ENCODE measurements at regions not wholly inside any gene's neighbourhood (a gene's known extent, or its start where the extent isn't known, plus 50 kb on each side); places are given as distances from the start of the nearest gene placed in this dataset.

DNA sequence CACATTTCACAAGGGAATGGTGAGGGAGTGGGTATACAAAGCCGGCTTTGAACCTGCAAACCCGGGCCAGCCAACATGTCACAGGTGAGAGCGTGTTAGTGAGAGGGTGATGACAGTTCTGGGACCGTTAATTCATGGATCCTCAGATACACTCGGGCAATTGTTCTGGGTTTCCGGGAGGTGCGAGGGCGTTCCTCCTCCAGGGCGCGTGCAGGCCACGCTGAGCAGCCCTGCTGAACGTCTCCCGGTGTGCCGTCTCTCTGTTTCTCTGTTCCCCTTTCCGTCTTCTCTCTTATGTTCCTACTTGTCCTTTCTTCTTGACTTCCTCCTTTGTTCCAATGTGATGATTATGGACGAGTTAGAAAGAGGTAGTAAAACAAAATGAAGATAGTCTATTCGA lies 130.0 kb upstream of the GMDS start:
- intact Hi-C loops (cut with micrococcal nuclease): no loop called here
- CTCF ChIA-PET: no interaction called here
- no peaks in the 10 kb centered on the region for H3K9me3 Mint-ChIP-seq
- H3K27me3 Mint-ChIP-seq: no peaks in the 10 kb centered on the region
- DNase-seq (no peak), ATAC-seq (no peak)
- no peak overlapping the region for H3K27ac Mint-ChIP-seq
- POLR2A ChIA-PET: no interaction called here
- TF ChIP-seq, protein P1, sequence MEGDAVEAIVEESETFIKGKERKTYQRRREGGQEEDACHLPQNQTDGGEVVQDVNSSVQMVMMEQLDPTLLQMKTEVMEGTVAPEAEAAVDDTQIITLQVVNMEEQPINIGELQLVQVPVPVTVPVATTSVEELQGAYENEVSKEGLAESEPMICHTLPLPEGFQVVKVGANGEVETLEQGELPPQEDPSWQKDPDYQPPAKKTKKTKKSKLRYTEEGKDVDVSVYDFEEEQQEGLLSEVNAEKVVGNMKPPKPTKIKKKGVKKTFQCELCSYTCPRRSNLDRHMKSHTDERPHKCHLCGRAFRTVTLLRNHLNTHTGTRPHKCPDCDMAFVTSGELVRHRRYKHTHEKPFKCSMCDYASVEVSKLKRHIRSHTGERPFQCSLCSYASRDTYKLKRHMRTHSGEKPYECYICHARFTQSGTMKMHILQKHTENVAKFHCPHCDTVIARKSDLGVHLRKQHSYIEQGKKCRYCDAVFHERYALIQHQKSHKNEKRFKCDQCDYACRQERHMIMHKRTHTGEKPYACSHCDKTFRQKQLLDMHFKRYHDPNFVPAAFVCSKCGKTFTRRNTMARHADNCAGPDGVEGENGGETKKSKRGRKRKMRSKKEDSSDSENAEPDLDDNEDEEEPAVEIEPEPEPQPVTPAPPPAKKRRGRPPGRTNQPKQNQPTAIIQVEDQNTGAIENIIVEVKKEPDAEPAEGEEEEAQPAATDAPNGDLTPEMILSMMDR (IDR thresholded peaks at IDR 0.05): no peak
- no peaks in the 10 kb centered on the region for H3K36me3 Mint-ChIP-seq (ENCODE audit: low read depth)
- no peak overlapping the region for H3K4me3 Mint-ChIP-seq
- no peaks in the 10 kb centered on the region for H3K4me1 Mint-ChIP-seq (ENCODE audit: low read depth)

DNA sequence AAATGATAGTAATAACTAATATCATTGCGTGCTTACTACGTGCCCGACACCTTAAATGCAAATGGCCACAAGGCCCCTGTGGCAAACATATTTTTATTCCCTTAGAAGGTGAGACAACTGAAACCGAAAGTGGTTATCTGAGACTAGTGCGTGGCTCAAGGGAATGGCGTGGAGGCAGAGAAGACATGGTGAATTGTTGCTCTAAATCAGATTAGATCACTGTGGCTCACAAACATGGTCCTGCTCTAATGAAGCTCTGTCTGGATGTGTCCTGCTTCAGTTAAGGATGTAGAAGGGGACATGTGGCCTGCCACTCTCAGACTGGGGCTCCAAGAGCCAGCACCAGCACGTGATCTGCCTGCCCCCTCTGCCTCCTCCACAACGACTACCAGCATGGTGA lies 124.2 kb upstream of the GMDS start:
- Mint-ChIP-seq H3K27ac (no peak overlapping the region), H3K27me3 (no peaks in the 10 kb centered on the region), H3K9me3 (no peaks in the 10 kb centered on the region), H3K36me3 (ENCODE audit: low read depth) (no peaks in the 10 kb centered on the region), H3K4me3 (no peak overlapping the region), H3K4me1 (ENCODE audit: low read depth) (no peaks in the 10 kb centered on the region)
- no peak for ATAC-seq
- TF ChIP-seq, protein P1 (IDR thresholded peaks at IDR 0.05): no peak
- POLR2A ChIA-PET: no interaction called here
- CTCF ChIA-PET: no interaction called here
- intact Hi-C loops (cut with micrococcal nuclease): no loop called here
- no peak for DNase-seq

DNA sequence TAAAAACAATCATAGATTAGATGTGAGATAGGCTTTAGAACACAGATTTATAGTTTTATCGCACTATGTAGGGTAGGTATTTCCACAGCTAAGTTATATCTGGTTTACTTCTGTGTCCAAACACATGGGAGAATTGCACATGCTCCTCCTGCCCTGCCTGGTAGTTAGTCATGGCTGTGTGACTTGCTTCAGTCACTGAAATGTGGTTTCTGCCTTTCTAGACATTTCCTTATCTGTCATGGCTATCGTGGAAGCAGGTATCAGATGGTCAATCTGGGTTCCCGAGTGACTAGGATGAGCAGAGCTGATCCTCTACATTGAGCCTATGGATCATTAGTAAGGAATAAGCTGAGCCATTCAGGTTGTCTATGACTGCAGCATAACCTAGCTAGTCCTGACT lies 117.8 kb upstream of the GMDS start:
- TF ChIP-seq, protein P1 (IDR thresholded peaks at IDR 0.05): no peak
- intact Hi-C loops (cut with micrococcal nuclease): no loop called here
- no peaks in the 10 kb centered on the region for H3K36me3 Mint-ChIP-seq (ENCODE audit: low read depth)
- H3K4me3 Mint-ChIP-seq: no peak overlapping the region
- ATAC-seq (no peak), DNase-seq (no peak)
- no peaks in the 10 kb centered on the region for H3K27me3 Mint-ChIP-seq
- H3K27ac Mint-ChIP-seq: no peak overlapping the region
- H3K4me1 Mint-ChIP-seq (ENCODE audit: low read depth): no peaks in the 10 kb centered on the region
- H3K9me3 Mint-ChIP-seq: no peaks in the 10 kb centered on the region
- ChIA-PET CTCF (interaction anchor here (1.1 to 3.0 kb wide), 2 partner anchors 9 to 259 kb away, joined by 3 to 12 read pairs; no protein-coding TSS in a partner anchor), POLR2A (no interaction called here)

DNA sequence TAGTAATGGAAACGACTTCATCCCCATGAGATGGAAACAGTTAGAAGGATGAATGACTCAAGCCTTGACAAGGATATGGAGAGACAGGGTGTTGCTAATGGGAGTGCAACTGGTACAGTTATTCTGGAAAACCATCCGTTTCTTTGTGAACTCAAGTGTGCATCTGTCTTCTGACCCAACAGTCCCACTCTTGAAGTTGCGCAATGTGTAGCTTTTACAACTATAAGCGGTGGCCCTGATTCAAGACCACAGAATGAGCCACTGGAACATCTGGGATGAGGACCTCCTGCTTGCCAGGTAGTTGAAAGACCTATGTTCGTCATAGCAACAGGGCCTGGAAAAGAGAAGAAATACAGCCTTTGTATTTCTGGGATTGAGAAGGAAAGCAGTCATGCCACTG lies 115.8 kb upstream of the GMDS start:
- intact Hi-C loops (cut with micrococcal nuclease): no loop called here

DNA sequence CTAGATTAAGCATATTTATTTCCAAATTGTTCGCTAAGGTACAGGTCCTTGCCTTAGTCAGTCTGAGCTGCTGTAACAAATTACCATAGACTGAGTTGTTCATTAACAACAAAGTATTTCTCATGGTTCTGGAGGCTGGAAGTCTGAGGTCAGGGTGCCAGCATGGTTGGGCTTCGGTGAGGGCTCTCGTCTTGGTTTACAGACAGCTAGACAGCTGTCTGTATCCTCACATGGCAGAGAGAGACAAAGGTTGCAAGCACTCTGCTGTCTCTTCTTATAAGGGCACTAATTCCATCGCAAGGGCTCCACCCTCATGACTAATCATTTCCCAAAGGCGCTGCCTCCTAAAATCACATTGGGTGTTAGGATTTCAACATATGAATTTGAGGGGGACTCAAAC lies 115.3 kb upstream of the GMDS start:
- H3K4me3 Mint-ChIP-seq: no peak overlapping the region
- H3K9me3 Mint-ChIP-seq: no peaks in the 10 kb centered on the region
- ChIA-PET POLR2A (no interaction called here), CTCF (no interaction called here)
- ATAC-seq (no peak), DNase-seq (no peak)
- H3K36me3 Mint-ChIP-seq (ENCODE audit: low read depth): no peaks in the 10 kb centered on the region
- H3K27me3 Mint-ChIP-seq: no peaks in the 10 kb centered on the region
- TF ChIP-seq, protein P1 (IDR thresholded peaks at IDR 0.05): no peak
- H3K4me1 Mint-ChIP-seq (ENCODE audit: low read depth): no peaks in the 10 kb centered on the region
- intact Hi-C loops (cut with micrococcal nuclease): no loop called here
- no peak overlapping the region for H3K27ac Mint-ChIP-seq

More for the DNA sequence above, 115.8 kb upstream of the GMDS start:
- TF ChIP-seq, protein P1 (IDR thresholded peaks at IDR 0.05): no peak
- Mint-ChIP-seq H3K4me3 (no peak overlapping the region), H3K36me3 (ENCODE audit: low read depth) (no peaks in the 10 kb centered on the region), H3K4me1 (ENCODE audit: low read depth) (no peaks in the 10 kb centered on the region), H3K9me3 (no peaks in the 10 kb centered on the region), H3K27ac (no peak overlapping the region), H3K27me3 (no peaks in the 10 kb centered on the region)
- CTCF ChIA-PET: no interaction called here
- POLR2A ChIA-PET: no interaction called here
- ATAC-seq (no peak), DNase-seq (no peak)

Data from activated CD8-positive, alpha-beta T cell treated with anti-CD3 and anti-CD28 coated beads for 36 hours (primary cell).